ENCODE measurements at regions not wholly inside any gene's neighbourhood (a gene's known extent, or its start where the extent isn't known, plus 50 kb on each side); places are given as distances from the start of the nearest gene placed in this dataset.
A peak's percentile ranks its signal among the peaks of the same experiment; 100 is the strongest.
"Not testable (repeated sequence)": the region's sequence is repeated elsewhere in the genome, so short reads cannot be mapped to it uniquely, and the experiment has no call there.

GRCh38 chr1:5812295-5812694 lies 179.9 kb downstream of the NPHP4 start:
- no peak for DNase-seq

- no peak for DNase-seq
Observed at GRCh38 chr1:5811419-5811818, 180.8 kb downstream of the NPHP4 start.

GRCh38 chr1:5810553-5811270 lies 181.5 kb downstream of the NPHP4 start:
- no peak for DNase-seq

- DNase-seq, result no peak
Observed at GRCh38 chr1:5810131-5810530, 182.1 kb downstream of the NPHP4 start.

GRCh38 chr1:5809207-5809788 lies 182.9 kb downstream of the NPHP4 start:
- DNase-seq, result no peak

- DNase-seq, result no peak
Observed at GRCh38 chr1:5803851-5804250, 188.4 kb downstream of the NPHP4 start.

GRCh38 chr1:5802606-5803005 lies 189.6 kb downstream of the NPHP4 start:
- DNase-seq, result no peak

GRCh38 chr1:5798904-5799303 lies 193.3 kb downstream of the NPHP4 start:
- no peak for DNase-seq

- no peak for DNase-seq
Observed at GRCh38 chr1:5798151-5798730, 194.0 kb downstream of the NPHP4 start.

GRCh38 chr1:5796028-5796427 lies 196.2 kb downstream of the NPHP4 start:
- no peak for DNase-seq

- no peak for DNase-seq
Observed at GRCh38 chr1:5794279-5794678, 197.9 kb downstream of the NPHP4 start.

- DNase-seq, result no peak
Observed at GRCh38 chr1:5793516-5793915, 198.7 kb downstream of the NPHP4 start.

- DNase-seq, result no peak
Observed at GRCh38 chr1:5781079-5781478, 211.1 kb downstream of the NPHP4 start.

- DNase-seq, result no peak
Observed at GRCh38 chr1:5780324-5780716, 211.9 kb downstream of the NPHP4 start.

GRCh38 chr1:5779608-5780323 lies 212.5 kb downstream of the NPHP4 start:
- no peak for DNase-seq

- DNase-seq, result no peak
Observed at GRCh38 chr1:5776035-5776550, 216.1 kb downstream of the NPHP4 start.

- no peak for DNase-seq
Observed at GRCh38 chr1:5774019-5774418, 218.2 kb downstream of the NPHP4 start.

GRCh38 chr1:5771788-5772187 lies 220.4 kb downstream of the NPHP4 start:
- DNase-seq, result no peak

- DNase-seq, result peak; percentile 4
Observed at GRCh38 chr1:5770981-5771765, 221.1 kb downstream of the NPHP4 start.

- DNase-seq, result no peak
Observed at GRCh38 chr1:5769760-5770159, 222.5 kb downstream of the NPHP4 start.

GRCh38 chr1:5769146-5769545 lies 223.1 kb downstream of the NPHP4 start:
- DNase-seq, result no peak

- DNase-seq, result no peak
Observed at GRCh38 chr1:5768014-5768413, 224.2 kb downstream of the NPHP4 start.

GRCh38 chr1:5766996-5767395 lies 225.2 kb downstream of the NPHP4 start:
- DNase-seq, result not testable (repeated sequence)

All from NCI-H1436 (cell line).